ENCODE measurements at regions not wholly inside any gene's neighbourhood (a gene's known extent, or its start where the extent isn't known, plus 50 kb on each side); places are given as distances from the start of the nearest gene placed in this dataset.
"Not testable (repeated sequence)": the region's sequence is repeated elsewhere in the genome, so short reads cannot be mapped to it uniquely, and the experiment has no call there.

GRCh38 chr12:14032191-14032590, 50.8 kb upstream of the GRIN2B start:
- DNase-seq = not testable (repeated sequence)

GRCh38 chr12:14043776-14044175, 62.4 kb upstream of the GRIN2B start:
- no peak for DNase-seq

GRCh38 chr12:14048941-14049545, 67.6 kb upstream of the GRIN2B start:
- no peak for DNase-seq

- no peak for DNase-seq
Measured at GRCh38 chr12:14057895-14058294, 76.5 kb upstream of the GRIN2B start.

GRCh38 chr12:14058717-14059116, 77.3 kb upstream of the GRIN2B start:
- DNase-seq = no peak

GRCh38 chr12:14059548-14059947, 78.1 kb upstream of the GRIN2B start:
- no peak for DNase-seq

GRCh38 chr12:14065616-14066015, 84.2 kb upstream of the GRIN2B start:
- no peak for DNase-seq

GRCh38 chr12:14066021-14066420, 84.6 kb upstream of the GRIN2B start:
- no peak for DNase-seq

GRCh38 chr12:14068961-14069360, 87.6 kb upstream of the GRIN2B start:
- no peak for DNase-seq

GRCh38 chr12:14071833-14072232, 90.4 kb upstream of the GRIN2B start:
- DNase-seq = no peak

GRCh38 chr12:14072987-14073386, 91.6 kb upstream of the GRIN2B start:
- no peak for DNase-seq

GRCh38 chr12:14075797-14076393, 94.5 kb upstream of the GRIN2B start:
- DNase-seq = no peak

GRCh38 chr12:14076538-14076937, 95.1 kb upstream of the GRIN2B start:
- no peak for DNase-seq

GRCh38 chr12:14086838-14087237, 105.4 kb upstream of the GRIN2B start:
- no peak for DNase-seq

GRCh38 chr12:14099994-14100393, 118.6 kb upstream of the GRIN2B start:
- no peak for DNase-seq

GRCh38 chr12:14101556-14101955, 120.2 kb upstream of the GRIN2B start:
- not testable (repeated sequence) for DNase-seq

- DNase-seq = no peak
Measured at GRCh38 chr12:14111230-14111865, 129.9 kb upstream of the GRIN2B start.

- DNase-seq = no peak
Measured at GRCh38 chr12:14113031-14113430, 131.6 kb upstream of the GRIN2B start.

- no peak for DNase-seq
Measured at GRCh38 chr12:14126692-14127091, 145.3 kb upstream of the GRIN2B start.

- no peak for DNase-seq
Measured at GRCh38 chr12:14129611-14130195, 148.3 kb upstream of the GRIN2B start.

- no peak for DNase-seq
Measured at GRCh38 chr12:14135996-14136395, 154.6 kb upstream of the GRIN2B start.

- DNase-seq = no peak
Measured at GRCh38 chr12:14138495-14138894, 157.1 kb upstream of the GRIN2B start.

GRCh38 chr12:14148489-14149270, 167.3 kb upstream of the GRIN2B start:
- no peak for DNase-seq
